ENCODE measurements at regions not wholly inside any gene's neighbourhood (a gene's known extent, or its start where the extent isn't known, plus 50 kb on each side); places are given as distances from the start of the nearest gene placed in this dataset.

DNA sequence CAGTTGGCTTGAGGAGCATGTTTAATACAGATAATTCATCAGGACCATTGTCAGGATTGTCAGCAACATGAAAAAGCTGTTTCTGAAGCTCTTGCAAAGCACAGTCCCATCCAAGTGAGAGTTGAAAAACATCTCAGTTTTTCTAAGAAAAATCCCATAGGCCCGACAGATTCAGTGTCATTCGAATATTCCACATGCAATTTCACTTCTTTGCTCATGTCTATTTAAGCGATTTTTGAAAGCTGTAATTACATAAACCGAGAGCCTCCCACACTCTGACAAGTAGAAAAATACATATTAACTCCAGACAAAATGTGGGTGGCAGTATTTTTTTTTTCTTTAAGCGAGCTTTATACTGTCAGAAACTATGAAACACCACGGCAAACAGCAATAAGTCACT lies 134.7 kb upstream of the GALNT5 start:
- Histone ChIP-seq H3K36me3 (ENCODE audit: control insufficient read depth in 4 of 4, insufficient read depth in 4 of 4, low read length in 4 of 4) (no peaks in the 10 kb centered on the region), H3K4me3 (no peak overlapping the region), H3K9ac (ENCODE audit: insufficient read depth in 1 of 2, low read length in 2 of 2) (no peak overlapping the region), H3K9me3 (ENCODE audit: control insufficient read depth in 4 of 4, insufficient read depth in 3 of 4, low read length in 3 of 4) (peaks cover 0 to 2% (median 0%) of the 10 kb centered on the region in 4 donors), H3K4me1 (ENCODE audit: control insufficient read depth in 5 of 5, insufficient read depth in 5 of 5, low read length in 5 of 5) (peaks cover 0 to 11% (median 0%) of the 10 kb centered on the region in 5 donors), H3K27ac (ENCODE audit: low read depth in 1 of 2, low read length in 1 of 2) (no peak overlapping the region), H3K27me3 (ENCODE audit: control insufficient read depth in 3 of 3, insufficient read depth in 3 of 3, low read length in 2 of 3) (no peaks in the 10 kb centered on the region)
- ATAC-seq (ENCODE audit: insufficient read depth, low FRiP score) (no peak), DNase-seq (no peak)
- WGBS, 2 donors: 78 to 83% methylated on average over 6 of the region's 6 CpGs
- TF ChIP-seq, protein P1, sequence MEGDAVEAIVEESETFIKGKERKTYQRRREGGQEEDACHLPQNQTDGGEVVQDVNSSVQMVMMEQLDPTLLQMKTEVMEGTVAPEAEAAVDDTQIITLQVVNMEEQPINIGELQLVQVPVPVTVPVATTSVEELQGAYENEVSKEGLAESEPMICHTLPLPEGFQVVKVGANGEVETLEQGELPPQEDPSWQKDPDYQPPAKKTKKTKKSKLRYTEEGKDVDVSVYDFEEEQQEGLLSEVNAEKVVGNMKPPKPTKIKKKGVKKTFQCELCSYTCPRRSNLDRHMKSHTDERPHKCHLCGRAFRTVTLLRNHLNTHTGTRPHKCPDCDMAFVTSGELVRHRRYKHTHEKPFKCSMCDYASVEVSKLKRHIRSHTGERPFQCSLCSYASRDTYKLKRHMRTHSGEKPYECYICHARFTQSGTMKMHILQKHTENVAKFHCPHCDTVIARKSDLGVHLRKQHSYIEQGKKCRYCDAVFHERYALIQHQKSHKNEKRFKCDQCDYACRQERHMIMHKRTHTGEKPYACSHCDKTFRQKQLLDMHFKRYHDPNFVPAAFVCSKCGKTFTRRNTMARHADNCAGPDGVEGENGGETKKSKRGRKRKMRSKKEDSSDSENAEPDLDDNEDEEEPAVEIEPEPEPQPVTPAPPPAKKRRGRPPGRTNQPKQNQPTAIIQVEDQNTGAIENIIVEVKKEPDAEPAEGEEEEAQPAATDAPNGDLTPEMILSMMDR (IDR thresholded peaks at IDR 0.05; ENCODE audit: control extremely low read depth, extremely low read depth): no peak

- WGBS, 2 donors: 27 to 33% methylated on average over 2 of the region's 2 CpGs
- DNase-seq (no peak), ATAC-seq (ENCODE audit: insufficient read depth, low FRiP score) (no peak)
- no peaks in the 10 kb centered on the region for H3K36me3 ChIP-seq (ENCODE audit: control insufficient read depth in 4 of 4, insufficient read depth in 4 of 4, low read length in 4 of 4)
- no peak overlapping the region for H3K9ac ChIP-seq (ENCODE audit: insufficient read depth in 1 of 2, low read length in 2 of 2)
- no peaks in the 10 kb centered on the region for H3K27me3 ChIP-seq (ENCODE audit: control insufficient read depth in 3 of 3, insufficient read depth in 3 of 3, low read length in 2 of 3)
- TF ChIP-seq, protein P1 (IDR thresholded peaks at IDR 0.05; ENCODE audit: control extremely low read depth, extremely low read depth): no peak
- H3K9me3 ChIP-seq (ENCODE audit: control insufficient read depth in 4 of 4, insufficient read depth in 3 of 4, low read length in 3 of 4): peaks cover 0 to 2% (median 0%) of the 10 kb centered on the region in 4 donors
- H3K4me1 ChIP-seq (ENCODE audit: control insufficient read depth in 5 of 5, insufficient read depth in 5 of 5, low read length in 5 of 5): peaks cover 0 to 11% (median 0%) of the 10 kb centered on the region in 5 donors
- no peak overlapping the region for H3K27ac ChIP-seq (ENCODE audit: low read depth in 1 of 2, low read length in 1 of 2)
- H3K4me3 ChIP-seq: no peak overlapping the region
Measured at GRCh38 chr2:157124731-157125130, 132.8 kb upstream of the GALNT5 start.

- 82 to 89% methylated on average over 1 of the region's 1 CpG for WGBS, 2 donors
- H3K27ac ChIP-seq (ENCODE audit: low read depth in 1 of 2, low read length in 1 of 2): no peak overlapping the region
- no peaks in the 10 kb centered on the region for H3K36me3 ChIP-seq (ENCODE audit: control insufficient read depth in 4 of 4, insufficient read depth in 4 of 4, low read length in 4 of 4)
- H3K4me1 ChIP-seq (ENCODE audit: control insufficient read depth in 5 of 5, insufficient read depth in 5 of 5, low read length in 5 of 5): peaks cover 0 to 11% (median 0%) of the 10 kb centered on the region in 5 donors
- no peak overlapping the region for H3K4me3 ChIP-seq
- DNase-seq (no peak), ATAC-seq (ENCODE audit: insufficient read depth, low FRiP score) (no peak)
- H3K9ac ChIP-seq (ENCODE audit: insufficient read depth in 1 of 2, low read length in 2 of 2): no peak overlapping the region
- TF ChIP-seq, protein P1 (IDR thresholded peaks at IDR 0.05; ENCODE audit: control extremely low read depth, extremely low read depth): no peak
- no peaks in the 10 kb centered on the region for H3K27me3 ChIP-seq (ENCODE audit: control insufficient read depth in 3 of 3, insufficient read depth in 3 of 3, low read length in 2 of 3)
- peaks cover 0 to 2% (median 0%) of the 10 kb centered on the region in 4 donors for H3K9me3 ChIP-seq (ENCODE audit: control insufficient read depth in 4 of 4, insufficient read depth in 3 of 4, low read length in 3 of 4)
Measured at GRCh38 chr2:157125685-157126084, 131.8 kb upstream of the GALNT5 start.

All from lung (tissue), 11 donors.